K562 (cell line): ENCODE measurements at regions not wholly inside any gene's neighbourhood (a gene's known extent, or its start where the extent isn't known, plus 50 kb on each side); places are given as distances from the start of the nearest gene placed in this dataset.

Experiments
- ATAC-seq: fragments of 200-7000 bp; cut with Tn5 transposase; 3 replicates; pipeline ENCODE4 v1.9.1; 2020; ENCODE audit warnings: moderate library complexity
- BruUV-seq: library from RNA; stranded (reverse); fragments of 400-500 nt; replicated peaks from 2 replicates; lab custom pipeline; 2021; lab: Mats Ljungman, UMichigan
- CTCF ChIA-PET: fragments of 300-600 bp; formaldehyde crosslinking; extraction: SDS; loops from one replicate; lab custom pipeline; 2021; ENCODE audit warnings: low intra/inter-chr PET ratio; lab: Yijun Ruan, JAX
- POLR2A ChIA-PET: fragments of 300-600, 350-650 bp; sonication (Branson Sonifier 250); formaldehyde crosslinking; extraction: SDS; loops from one replicate; lab custom pipeline; 2021; ENCODE audit warnings: antibody characterized with exemption, inconsistent platforms; lab: Yijun Ruan, JAX
- DNase-seq, 4 experiments: peaks; one replicate each; pipeline versions ENCODE4 v3.0.0 to v3.0.0-alpha.2; 2011 to 2018; ENCODE audit warnings: low spot score in 3 of 4, mixed read lengths in 3 of 4; ENCODE audit errors: extremely low read depth in 1 of 4
- FAIRE-seq: peaks from 2 replicates; lab custom pipeline; 2011; peaks lifted over from hg19 to GRCh38; lab: Jason Lieb, UNC
- H2AFZ ChIP-seq: 2 replicates; pipeline ENCODE4 v1.6.0; 2011; ENCODE audit warnings: low read depth, low read length, control low read depth, inconsistent platforms
- H3K27ac ChIP-seq: fragments of 200-600 bp; 3 replicates; pipeline ENCODE4 v1.8.0; 2011; ENCODE audit warnings: low read depth, mild to moderate bottlenecking, control low read depth, inconsistent platforms, low read length, moderate library complexity, mixed read lengths; ENCODE audit errors: extremely low read depth
- H3K27me3 ChIP-seq, 2 experiments: fragments of 300-600 bp in 1 of 2; 2 replicates in 1 of 2; 3 replicates in 1 of 2; pipeline versions ENCODE4 v1.6.0 to v1.8.0; 2011; ENCODE audit warnings: inconsistent platforms in 2 of 2, low read length in 2 of 2, mild to moderate bottlenecking in 1 of 2, mixed read lengths in 1 of 2, moderate library complexity in 1 of 2; ENCODE audit not compliant: control insufficient read depth in 2 of 2, insufficient read depth in 2 of 2
- H3K36me3 ChIP-seq: fragments of 300-600 bp; 3 replicates; pipeline ENCODE4 v1.8.0; 2011; ENCODE audit warnings: mild to moderate bottlenecking, low read length, inconsistent platforms; ENCODE audit not compliant: control insufficient read depth, insufficient read depth
- H3K4me1 ChIP-seq, 2 experiments: fragments of 200-600 bp in 1 of 2; replicated peaks in 1 of 2; 2 replicates in 1 of 2; 3 replicates in 1 of 2; pipeline versions ENCODE4 v1.5.1 to v1.8.0; 2011; ENCODE audit warnings: inconsistent platforms in 2 of 2, low read length in 2 of 2, mild to moderate bottlenecking in 1 of 2, mixed read lengths in 1 of 2, moderate library complexity in 1 of 2; ENCODE audit not compliant: control insufficient read depth in 2 of 2, insufficient read depth in 2 of 2
- H3K4me2 ChIP-seq: 2 replicates; pipeline ENCODE4 v1.6.1; 2011; ENCODE audit warnings: low read length, control low read depth, inconsistent platforms, mixed read lengths; ENCODE audit not compliant: insufficient read depth
- H3K4me3 ChIP-seq: fragments of 200-600 bp; sonication (generic), shearing (Covaris generic); 2 replicates; pipeline ENCODE4 v1.5.1; 2016; ENCODE audit warnings: control low read depth, inconsistent platforms
- H3K79me2 ChIP-seq: fragments of 200-600 bp; 3 replicates; pipeline ENCODE4 v1.8.0; 2011; ENCODE audit warnings: low read length, inconsistent platforms; ENCODE audit not compliant: control insufficient read depth, insufficient read depth
- H3K9ac ChIP-seq, 2 experiments: 2 replicates each; pipeline versions ENCODE4 v1.6.0 to v1.6.1; 2011; ENCODE audit warnings: low read depth in 2 of 2, low read length in 2 of 2, control low read depth in 1 of 2, inconsistent platforms in 1 of 2, mild to moderate bottlenecking in 1 of 2, mixed read lengths in 1 of 2; ENCODE audit not compliant: insufficient read depth in 1 of 2
- H3K9me1 ChIP-seq: one replicate; pipeline ENCODE4 v1.6.0; 2011; ENCODE audit warnings: inconsistent platforms, mild to moderate bottlenecking, low read length, moderate library complexity; ENCODE audit not compliant: control insufficient read depth, insufficient read depth
- H3K9me3 ChIP-seq: replicated peaks from 2 replicates; pipeline ENCODE4 v1.5.1; 2011; ENCODE audit warnings: low read depth, low read length, inconsistent platforms; ENCODE audit not compliant: control insufficient read depth, insufficient read depth
- H4K20me1 ChIP-seq: replicated peaks from 2 replicates; pipeline ENCODE4 v1.6.1; 2011; ENCODE audit warnings: low read length, inconsistent platforms, mixed read lengths; ENCODE audit not compliant: control insufficient read depth, insufficient read depth
- ELF1 ChIP-seq: fragments of 200-800 bp; sonication (Bioruptor generic); IDR thresholded peaks from 2 replicates; pipeline ENCODE4 v1.6.1; 2016; ENCODE audit warnings: missing genetic modification characterization, missing compliant biosample characterization
- HLTF ChIP-seq: fragments of 450-650 bp; IDR thresholded peaks from 2 replicates; pipeline ENCODE4 v1.6.1; 2016
- RBM25 ChIP-seq: fragments of 200-400 bp; formaldehyde crosslinking; IDR thresholded peaks from 2 replicates; pipeline ENCODE4 v1.6.1; 2018; ENCODE audit warnings: low read length, low read depth, moderate library complexity; ENCODE audit not compliant: severe bottlenecking
- ZNF3 ChIP-seq: fragments of 250-450 bp; sonication (Bioruptor Pico); IDR thresholded peaks from 2 replicates; pipeline ENCODE4 v1.5.0; 2021; ENCODE audit warnings: mild to moderate bottlenecking, moderate library complexity
- WGBS: fragments of 100-300 bp; shearing (Covaris generic); methylation state at CpG from one replicate; pipeline ENCODE4 v1.1.6; 2016; ENCODE audit warnings: low coverage, mixed read lengths; ENCODE audit not compliant: insufficient coverage; ENCODE audit errors: missing lambda C conversion rate; 5-methylcytosine and 5-hydroxymethylcytosine counted together
- in situ Hi-C: fragments of 300-500 bp; cut with MboI; formaldehyde crosslinking; loops from 4 replicates; pipeline ENCODE4 v1.15.0; 2018; ENCODE audit warnings: inconsistent platforms, mixed read lengths
- intact Hi-C: fragments of 100-400 bp; cut with micrococcal nuclease; formaldehyde crosslinking; loops from 2 replicates; pipeline ENCODE4 v1.14.2; 2022
- TF ChIP-seq, protein P1 (sequence below): fragments of 200-800 bp; sonication (Bioruptor generic); IDR thresholded peaks from 2 replicates; pipeline ENCODE4 v1.6.1; 2016; ENCODE audit warnings: missing genetic modification characterization, missing compliant biosample characterization
- TF ChIP-seq, protein P2 (sequence below): fragments of 450-650 bp; IDR thresholded peaks from 2 replicates; pipeline ENCODE4 v1.6.1; 2016
- TF ChIP-seq, protein P3 (sequence below): sonication (generic); formaldehyde crosslinking; IDR thresholded peaks from 2 replicates; pipeline ENCODE4 v1.5.0; 2020; ENCODE audit warnings: missing genetic modification reagents

DNA sequence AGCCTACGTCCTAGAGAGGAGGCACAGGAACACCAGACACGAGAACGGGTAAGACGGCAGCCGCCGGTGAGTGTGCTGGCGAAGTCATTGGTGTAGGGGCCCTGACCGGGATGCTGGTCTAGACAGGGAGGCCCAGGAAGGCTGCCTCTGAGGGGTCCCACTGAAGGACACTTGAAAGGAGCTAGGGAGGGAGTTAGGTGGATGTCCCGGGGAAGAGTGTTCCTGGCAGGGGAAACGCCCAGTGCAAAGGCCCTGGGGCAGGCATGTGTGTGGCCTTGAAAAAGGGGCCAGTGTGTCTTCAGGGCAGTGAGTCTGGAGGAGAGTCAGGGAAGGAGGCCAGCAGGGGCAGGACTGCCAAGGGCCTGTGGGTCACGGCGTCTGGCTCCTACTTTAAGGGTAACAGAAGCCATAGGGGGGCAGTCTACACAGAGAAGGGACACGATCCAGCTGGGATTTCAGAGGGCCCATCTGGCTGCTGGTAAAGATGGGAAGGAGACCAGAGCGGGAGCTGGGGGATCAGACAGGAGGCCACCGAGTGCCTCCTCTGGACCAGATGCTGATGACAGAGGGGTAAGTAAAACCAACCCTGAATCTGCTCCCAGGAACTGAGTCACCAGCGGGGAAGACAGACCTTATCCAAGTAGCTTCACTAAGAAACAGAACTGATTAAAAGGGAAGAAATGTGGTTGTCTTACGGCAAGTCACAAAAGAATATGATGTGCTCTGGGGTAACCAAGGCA is 115.9 kb downstream of the LITAF start:
- POLR2A ChIA-PET, result interaction anchor here (0.6 to 1.0 kb wide), 3 partner anchors 11 to 62 kb away, joined by 3 read pairs; no protein-coding TSS in a partner anchor
- ATAC-seq (peak; percentile 42; the same call in 2 of the 3 replicates), FAIRE-seq (no peak), DNase-seq (no peak)
- no peak overlapping the region for H3K9ac ChIP-seq
- H3K4me3 ChIP-seq, result no peak overlapping the region
- intact Hi-C loops (no loop called here), in situ Hi-C loops (no loop called here)
- no peaks in the 10 kb centered on the region for H3K9me3 ChIP-seq
- H3K27ac ChIP-seq, result no peak overlapping the region
- H3K36me3 ChIP-seq, result no peaks in the 10 kb centered on the region
- no peaks in the 10 kb centered on the region; the same call in 1 of the 2 replicates for H4K20me1 ChIP-seq
- H3K79me2 ChIP-seq, result no peaks in the 10 kb centered on the region
- no peak overlapping the region for H3K4me2 ChIP-seq
- TF ChIP-seq ELF1 (tag), result no peak
- TF ChIP-seq RBM25, result peak; percentile 7
- no peaks in the 10 kb centered on the region for H3K9me1 ChIP-seq
- WGBS, result 30% methylated on average over 16 of the region's 17 CpGs
- H3K27me3 ChIP-seq, result peaks cover 8 to 27% of the 10 kb centered on the region in 2 experiments; a peak in 3 of 5 replicates
- CTCF ChIA-PET, result no interaction called here
- peaks cover 0 to 4% of the 10 kb centered on the region in 2 experiments; a peak in 2 of 5 replicates for H3K4me1 ChIP-seq
- no TSS peak for BruUV-seq
- H2AFZ ChIP-seq, result no peak overlapping the region

DNA sequence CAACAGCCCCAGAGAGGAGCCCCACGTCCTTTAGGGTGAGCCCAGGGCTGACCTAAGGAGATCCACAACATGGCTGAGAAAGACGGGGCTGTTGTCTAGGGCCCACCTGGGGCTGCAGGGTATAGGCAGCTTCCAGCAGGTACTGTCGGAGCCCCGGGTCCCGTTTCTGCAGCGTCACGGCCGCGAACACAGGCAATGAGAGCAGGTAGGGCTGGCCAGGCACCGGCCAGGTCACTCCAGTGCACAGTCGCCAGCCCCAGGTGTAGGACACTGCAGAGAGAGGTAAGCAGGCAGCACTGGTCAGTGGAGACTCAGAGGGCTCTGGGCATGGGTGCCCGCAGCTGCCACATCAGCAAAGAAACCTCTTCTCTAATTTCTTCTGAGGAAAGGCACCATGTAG is 115.2 kb downstream of the LITAF start:
- DNase-seq (no peak), FAIRE-seq (no peak), ATAC-seq (no peak; the same call in 2 of the 3 replicates)
- in situ Hi-C loops, result no loop called here
- Histone ChIP-seq H3K27ac (no peak overlapping the region), H3K36me3 (no peaks in the 10 kb centered on the region), H3K4me1 (peaks cover 0 to 4% of the 10 kb centered on the region in 2 experiments; a peak in 2 of 5 replicates), H3K4me2 (no peak overlapping the region), H3K79me2 (no peaks in the 10 kb centered on the region), H3K4me3 (no peak overlapping the region), H3K9me3 (no peaks in the 10 kb centered on the region), H3K27me3 (peaks cover 8 to 33% of the 10 kb centered on the region in 2 experiments; a peak in 3 of 5 replicates), H4K20me1 (no peaks in the 10 kb centered on the region; the same call in 1 of the 2 replicates), H3K9ac (peak overlapping the region in 1 of 2 experiments; percentile 13; a peak in 1 of 4 replicates), H2AFZ (no peak overlapping the region), H3K9me1 (no peaks in the 10 kb centered on the region)
- intact Hi-C loops, result no loop called here
- BruUV-seq, result no TSS peak
- WGBS, result 35% methylated on average over 10 of the region's 12 CpGs
- ChIA-PET CTCF (no interaction called here), POLR2A (interaction anchor here (1.0 kb wide), 2 partner anchors 12 to 18 kb away, joined by 3 read pairs; no protein-coding TSS in a partner anchor)
- TF ChIP-seq ZNF3 (CRISPR knock-in tag) (no peak), HLTF (no peak)
- TF ChIP-seq, protein P1, sequence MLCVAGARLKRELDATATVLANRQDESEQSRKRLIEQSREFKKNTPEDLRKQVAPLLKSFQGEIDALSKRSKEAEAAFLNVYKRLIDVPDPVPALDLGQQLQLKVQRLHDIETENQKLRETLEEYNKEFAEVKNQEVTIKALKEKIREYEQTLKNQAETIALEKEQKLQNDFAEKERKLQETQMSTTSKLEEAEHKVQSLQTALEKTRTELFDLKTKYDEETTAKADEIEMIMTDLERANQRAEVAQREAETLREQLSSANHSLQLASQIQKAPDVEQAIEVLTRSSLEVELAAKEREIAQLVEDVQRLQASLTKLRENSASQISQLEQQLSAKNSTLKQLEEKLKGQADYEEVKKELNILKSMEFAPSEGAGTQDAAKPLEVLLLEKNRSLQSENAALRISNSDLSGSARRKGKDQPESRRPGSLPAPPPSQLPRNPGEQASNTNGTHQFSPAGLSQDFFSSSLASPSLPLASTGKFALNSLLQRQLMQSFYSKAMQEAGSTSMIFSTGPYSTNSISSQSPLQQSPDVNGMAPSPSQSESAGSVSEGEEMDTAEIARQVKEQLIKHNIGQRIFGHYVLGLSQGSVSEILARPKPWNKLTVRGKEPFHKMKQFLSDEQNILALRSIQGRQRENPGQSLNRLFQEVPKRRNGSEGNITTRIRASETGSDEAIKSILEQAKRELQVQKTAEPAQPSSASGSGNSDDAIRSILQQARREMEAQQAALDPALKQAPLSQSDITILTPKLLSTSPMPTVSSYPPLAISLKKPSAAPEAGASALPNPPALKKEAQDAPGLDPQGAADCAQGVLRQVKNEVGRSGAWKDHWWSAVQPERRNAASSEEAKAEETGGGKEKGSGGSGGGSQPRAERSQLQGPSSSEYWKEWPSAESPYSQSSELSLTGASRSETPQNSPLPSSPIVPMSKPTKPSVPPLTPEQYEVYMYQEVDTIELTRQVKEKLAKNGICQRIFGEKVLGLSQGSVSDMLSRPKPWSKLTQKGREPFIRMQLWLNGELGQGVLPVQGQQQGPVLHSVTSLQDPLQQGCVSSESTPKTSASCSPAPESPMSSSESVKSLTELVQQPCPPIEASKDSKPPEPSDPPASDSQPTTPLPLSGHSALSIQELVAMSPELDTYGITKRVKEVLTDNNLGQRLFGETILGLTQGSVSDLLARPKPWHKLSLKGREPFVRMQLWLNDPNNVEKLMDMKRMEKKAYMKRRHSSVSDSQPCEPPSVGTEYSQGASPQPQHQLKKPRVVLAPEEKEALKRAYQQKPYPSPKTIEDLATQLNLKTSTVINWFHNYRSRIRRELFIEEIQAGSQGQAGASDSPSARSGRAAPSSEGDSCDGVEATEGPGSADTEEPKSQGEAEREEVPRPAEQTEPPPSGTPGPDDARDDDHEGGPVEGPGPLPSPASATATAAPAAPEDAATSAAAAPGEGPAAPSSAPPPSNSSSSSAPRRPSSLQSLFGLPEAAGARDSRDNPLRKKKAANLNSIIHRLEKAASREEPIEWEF (CRISPR knock-in tag), result no peak
- TF ChIP-seq, protein P2, sequence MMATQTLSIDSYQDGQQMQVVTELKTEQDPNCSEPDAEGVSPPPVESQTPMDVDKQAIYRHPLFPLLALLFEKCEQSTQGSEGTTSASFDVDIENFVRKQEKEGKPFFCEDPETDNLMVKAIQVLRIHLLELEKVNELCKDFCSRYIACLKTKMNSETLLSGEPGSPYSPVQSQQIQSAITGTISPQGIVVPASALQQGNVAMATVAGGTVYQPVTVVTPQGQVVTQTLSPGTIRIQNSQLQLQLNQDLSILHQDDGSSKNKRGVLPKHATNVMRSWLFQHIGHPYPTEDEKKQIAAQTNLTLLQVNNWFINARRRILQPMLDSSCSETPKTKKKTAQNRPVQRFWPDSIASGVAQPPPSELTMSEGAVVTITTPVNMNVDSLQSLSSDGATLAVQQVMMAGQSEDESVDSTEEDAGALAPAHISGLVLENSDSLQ, result no peak
- TF ChIP-seq, protein P3, sequence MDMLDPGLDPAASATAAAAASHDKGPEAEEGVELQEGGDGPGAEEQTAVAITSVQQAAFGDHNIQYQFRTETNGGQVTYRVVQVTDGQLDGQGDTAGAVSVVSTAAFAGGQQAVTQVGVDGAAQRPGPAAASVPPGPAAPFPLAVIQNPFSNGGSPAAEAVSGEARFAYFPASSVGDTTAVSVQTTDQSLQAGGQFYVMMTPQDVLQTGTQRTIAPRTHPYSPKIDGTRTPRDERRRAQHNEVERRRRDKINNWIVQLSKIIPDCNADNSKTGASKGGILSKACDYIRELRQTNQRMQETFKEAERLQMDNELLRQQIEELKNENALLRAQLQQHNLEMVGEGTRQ (CRISPR knock-in tag), result no peak
